NCI-H1105 treated with DMSO at 0.1 percent for 48 hours (cell line): ENCODE measurements at regions not wholly inside any gene's neighbourhood (a gene's known extent, or its start where the extent isn't known, plus 50 kb on each side); places are given as distances from the start of the nearest gene placed in this dataset.
"Not testable (repeated sequence)": the region's sequence is repeated elsewhere in the genome, so short reads cannot be mapped to it uniquely, and the experiment has no call there.

Experiments
- DNase-seq: peaks from one replicate; lab custom pipeline; 2025; lab: John Stamatoyannopoulos, UW

DNA sequence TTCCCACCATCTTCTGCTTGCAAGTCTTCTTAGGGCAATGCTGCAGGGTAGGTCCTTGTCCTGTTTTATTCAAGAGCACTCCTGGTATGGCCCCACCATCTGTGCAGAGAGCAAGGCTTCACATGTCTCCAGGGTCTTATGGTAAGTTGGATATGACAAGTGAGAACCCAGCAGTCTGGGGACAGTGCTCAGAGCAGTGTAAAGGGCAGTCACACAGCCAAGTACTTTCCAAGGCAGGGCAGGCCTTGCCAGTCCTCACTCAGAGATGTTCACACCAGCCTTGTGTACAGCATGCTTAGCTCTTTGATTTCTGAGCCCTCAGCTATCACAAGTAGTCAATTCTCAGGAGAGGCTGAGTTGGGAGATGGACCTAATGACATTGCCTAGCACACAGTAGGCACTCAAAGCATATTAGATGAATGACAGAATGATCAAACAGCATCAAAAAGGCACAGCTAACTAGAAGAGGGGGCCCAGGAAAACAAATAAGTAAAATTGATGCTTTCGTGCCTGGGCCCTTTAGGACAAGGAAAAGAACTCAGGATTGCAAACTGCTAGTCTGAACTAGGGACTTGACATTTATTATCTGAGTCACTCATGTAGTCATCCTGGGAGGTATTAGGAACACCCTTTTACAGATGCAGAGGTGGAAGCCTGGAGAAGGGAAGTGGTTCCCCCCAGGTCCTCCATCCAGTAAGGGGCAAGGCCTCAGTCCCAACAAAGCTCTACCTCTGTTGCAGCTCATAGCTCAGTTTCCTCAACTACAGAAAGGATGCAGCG is 86.7 kb upstream of the CTAGE1 start:
- no peak for DNase-seq

DNA sequence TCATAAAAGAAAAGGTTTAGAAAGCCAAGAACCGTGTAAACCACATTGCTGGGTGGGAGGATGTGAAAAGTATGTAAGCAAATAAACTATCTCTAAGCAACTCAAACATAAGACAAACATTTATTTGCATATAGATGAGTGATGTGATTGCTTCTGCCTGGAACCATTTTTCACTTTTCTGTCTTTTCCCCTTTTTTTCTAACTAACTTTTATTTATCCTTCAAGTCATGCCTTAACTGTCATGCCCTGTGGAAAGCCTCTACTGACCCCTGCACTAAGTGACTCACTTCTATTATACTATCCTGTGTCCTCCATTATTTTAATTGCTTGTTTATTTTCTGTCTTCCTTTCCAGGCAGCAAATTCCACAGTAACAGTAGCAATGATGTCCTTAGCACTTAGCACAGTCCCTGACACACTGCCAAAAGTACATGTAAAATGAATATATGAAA is 87.5 kb upstream of the CTAGE1 start:
- DNase-seq = no peak

DNA sequence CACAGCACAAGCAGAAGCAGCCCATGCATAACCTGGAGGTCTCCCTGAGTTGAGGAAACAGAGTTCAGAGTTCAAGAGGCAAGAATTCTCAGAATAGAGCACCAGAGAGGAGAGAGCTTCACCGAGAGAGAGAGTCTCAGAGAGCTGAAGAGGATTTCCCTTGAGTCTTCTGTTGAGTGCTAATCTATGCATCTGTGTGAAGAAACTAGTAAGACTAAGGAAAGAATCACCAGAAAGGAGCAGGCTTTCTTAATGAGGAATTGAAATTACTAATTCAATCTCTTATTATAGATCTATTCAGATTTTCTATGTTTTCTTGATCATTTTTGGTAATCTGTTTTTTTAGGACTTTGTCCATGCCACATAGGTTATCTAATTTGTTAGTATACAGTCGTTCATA is 89.3 kb upstream of the CTAGE1 start:
- no peak for DNase-seq

DNA sequence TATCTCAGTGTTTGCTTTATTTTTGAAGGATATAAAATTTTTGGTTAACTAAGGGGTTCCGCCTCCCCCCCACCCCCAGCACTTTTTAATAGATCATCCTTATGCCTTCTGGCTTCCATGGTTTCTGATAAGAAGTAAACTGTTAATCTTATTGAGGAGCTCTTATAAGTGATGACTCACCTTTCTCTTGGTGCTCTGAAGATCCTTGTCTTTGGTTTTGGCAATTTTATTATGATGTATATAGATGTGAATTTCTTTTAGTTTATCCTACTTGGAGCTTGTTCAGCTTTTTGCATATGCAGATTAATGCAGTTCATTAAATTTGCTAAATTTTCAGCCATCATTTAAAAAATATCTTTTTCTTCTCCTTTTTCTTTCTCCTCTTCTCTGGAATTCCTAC is 91.7 kb upstream of the CTAGE1 start:
- DNase-seq = no peak

DNA sequence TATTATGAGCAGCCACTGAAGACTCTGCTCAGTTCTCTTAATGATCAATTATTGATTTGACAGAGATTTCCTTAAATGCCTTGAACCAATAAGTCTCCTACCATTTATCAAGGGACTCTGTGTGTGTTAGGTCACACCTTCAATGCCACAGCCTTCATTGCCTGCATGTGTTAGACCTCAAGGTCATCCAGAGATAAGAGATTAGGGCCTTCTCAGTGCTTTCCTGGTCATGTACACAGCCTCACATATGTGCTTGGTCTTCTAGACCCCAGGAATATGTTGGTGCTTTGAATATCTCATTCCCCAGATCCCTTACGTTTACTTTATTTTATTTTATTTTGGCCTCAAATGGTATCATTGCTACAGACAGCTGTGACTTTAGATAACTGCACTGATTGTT is 93.0 kb upstream of the CTAGE1 start:
- DNase-seq = no peak

DNA sequence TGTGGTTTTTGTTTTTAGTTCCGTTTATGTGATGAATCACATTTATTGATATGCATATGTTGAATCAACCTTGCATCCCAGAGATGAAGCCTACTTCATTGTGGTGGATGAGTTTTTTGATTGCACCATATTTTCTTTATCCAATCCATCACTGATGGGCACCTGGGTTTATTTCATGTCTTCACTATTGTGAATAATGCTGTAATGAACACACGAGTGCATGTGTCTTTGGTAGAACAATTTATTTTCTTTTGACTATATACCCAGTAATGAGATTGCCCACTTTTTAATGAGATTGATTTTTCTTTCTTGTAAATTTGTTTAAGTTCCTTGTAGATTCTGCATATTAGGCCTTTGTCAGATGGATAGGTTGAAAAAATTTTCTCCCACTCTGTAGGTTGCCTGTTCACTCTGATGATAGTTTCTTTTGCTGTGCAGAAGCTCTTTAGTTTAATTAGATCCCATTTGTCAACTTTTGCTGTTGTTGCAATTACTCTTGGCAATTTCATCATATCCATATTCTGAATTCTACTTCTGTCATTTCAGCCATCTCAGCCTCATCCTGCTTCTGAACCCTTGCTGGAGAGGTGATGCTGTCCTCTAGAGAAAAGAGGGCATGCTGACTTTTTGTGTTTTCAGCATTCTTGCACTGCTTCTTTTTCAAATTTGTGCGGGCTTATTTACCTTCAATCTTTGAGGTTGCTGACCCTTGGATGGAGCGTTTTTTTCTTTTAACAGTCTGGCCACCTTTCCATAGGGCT is 96.2 kb upstream of the CTAGE1 start:
- no peak for DNase-seq

DNA sequence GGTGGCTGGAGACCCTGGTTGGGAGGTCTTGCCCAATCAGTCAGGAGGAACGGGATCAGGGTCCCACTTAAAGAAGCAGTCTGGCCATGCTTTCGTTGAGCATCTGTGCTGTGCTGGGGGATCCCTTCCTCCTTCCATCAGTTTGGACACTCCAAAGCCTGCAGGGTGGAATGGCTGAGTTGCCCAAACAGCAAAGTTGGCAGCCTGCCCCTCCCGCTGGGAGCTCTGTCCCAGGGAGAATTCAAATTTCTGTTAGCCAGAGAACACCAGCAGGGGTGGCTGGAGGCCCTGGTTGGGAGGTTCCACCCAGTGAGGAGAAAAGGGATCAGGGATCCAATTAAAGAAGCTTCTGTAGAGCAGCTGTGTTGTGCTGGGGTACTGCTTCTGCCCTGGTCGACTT is 96.9 kb upstream of the CTAGE1 start:
- DNase-seq = no peak

DNA sequence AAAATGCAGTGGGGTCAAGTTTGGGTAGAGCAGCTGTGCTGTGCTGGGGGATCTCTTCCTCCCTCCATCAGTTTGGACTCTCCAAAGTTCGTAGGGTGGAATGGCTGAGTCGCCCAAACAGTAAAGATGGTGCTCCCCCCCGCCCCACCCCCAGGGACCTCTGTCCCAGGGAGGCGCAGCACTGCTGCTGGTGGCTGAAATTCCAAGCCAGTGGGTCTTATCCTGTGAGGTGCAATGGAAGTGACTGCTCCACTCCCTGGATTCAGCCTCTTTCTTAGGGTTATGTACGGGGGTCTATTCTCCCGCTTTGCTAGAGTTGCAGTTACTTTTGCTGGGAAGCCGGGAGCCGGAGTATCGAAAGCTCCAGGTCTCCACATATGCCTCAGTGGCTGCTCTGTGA is 97.5 kb upstream of the CTAGE1 start:
- DNase-seq = no peak

DNA sequence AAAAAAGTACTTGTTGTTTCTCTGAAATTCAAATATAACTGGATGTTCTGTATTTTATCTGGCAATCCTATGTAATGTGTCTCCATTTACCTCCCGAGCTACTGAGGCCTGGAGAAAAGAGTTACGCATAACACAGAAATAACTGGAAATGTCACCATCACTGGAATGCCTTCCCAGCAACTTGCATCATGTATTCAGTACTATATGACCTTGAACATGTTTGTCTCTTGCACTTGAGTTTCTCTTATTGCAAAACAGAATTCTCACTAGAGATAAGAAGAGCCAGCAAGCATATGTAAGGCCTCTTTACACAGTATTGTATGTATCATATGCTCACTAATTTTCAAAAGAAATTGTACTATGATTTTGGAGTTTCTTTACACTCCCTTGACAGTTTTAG is 99.6 kb upstream of the CTAGE1 start:
- DNase-seq = no peak

DNA sequence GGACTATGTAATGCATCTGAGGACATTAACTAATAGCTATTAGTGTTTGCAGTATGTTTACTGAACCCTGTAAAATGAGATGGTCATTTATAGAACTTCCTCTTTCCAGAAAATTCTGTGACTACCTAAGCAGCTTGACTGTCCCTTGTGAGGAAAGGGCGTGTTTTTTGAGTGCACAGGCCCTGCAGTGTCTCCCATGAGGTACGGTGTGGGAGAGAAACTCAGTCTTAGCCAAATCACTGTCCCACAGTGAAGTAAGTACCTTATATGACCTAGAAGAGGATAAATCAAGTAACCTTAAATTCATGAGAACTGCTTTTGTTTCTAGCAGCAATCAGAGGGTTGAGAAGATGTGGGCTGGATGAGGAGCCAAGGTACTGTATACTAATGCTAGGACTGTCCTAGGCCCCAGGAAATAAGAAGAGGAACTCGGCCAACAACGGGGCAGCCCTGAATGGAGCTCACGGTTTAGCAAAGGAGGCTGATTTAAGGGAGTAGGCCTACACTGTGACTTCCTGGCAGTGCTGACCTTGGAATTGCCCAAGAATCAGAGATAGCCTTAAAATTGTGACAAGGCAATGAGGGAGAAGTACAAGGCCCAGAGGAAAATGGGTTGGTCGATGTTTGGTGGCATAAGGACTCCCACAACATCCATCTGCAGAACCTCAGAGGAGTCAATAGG is 103.5 kb upstream of the CTAGE1 start:
- DNase-seq = no peak

DNA sequence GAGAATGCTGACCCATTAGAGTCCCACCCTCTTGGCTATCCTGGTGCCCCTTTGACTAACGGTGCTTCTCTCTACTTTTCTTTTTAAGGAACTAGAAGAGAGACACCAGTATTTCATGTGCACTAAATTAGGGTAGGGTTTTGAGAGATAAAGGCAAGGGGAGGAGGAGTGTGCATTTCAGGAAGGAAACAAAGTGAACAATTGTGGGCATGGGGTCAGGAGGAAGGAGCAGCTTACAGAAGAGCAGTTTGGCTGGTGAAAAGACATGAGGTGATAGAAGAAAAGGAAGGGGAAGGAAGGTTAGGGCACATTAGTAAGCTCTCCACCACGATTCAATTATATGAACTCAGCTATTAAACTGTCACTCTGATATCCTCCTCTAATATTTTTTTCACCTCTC is 105.8 kb upstream of the CTAGE1 start:
- no peak for DNase-seq

DNA sequence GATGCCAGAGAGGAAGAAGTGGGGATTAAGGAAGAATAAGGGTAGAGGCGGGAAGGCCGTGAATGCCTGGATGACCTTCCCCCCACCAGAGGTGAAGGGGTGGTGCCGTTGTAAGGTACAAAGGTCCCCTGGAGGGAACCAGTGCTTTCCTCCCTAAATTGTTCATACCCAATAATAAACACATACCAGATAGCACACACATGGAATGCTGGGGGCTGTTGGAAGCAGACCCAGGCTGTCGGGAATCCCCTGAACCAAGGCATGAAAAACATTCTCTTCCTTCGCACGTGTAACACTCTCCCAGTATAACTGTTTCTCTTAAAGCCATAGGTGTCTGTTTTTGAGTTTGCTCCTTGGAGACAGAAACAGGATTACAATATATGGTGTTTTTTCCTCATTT is 107.1 kb upstream of the CTAGE1 start:
- DNase-seq = no peak

DNA sequence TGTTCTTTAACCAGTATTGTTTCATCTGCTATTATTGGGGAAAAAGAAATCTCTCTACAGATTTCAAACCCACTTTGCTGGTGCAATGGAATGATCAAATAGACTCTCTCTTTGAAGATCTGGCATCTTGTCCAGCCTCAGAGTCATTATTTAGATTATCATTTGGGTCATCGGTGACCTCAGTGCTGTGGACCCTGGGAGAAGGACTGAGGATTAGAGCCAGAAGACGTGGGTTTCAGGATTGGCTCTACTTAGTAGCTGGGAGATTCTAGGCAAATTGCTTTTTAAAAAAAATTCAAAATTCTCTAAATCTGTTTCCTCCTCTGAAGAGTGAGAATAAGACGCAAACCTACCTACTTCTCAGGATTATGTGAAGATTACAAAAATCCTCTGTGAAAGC is 107.6 kb upstream of the CTAGE1 start:
- no peak for DNase-seq

DNA sequence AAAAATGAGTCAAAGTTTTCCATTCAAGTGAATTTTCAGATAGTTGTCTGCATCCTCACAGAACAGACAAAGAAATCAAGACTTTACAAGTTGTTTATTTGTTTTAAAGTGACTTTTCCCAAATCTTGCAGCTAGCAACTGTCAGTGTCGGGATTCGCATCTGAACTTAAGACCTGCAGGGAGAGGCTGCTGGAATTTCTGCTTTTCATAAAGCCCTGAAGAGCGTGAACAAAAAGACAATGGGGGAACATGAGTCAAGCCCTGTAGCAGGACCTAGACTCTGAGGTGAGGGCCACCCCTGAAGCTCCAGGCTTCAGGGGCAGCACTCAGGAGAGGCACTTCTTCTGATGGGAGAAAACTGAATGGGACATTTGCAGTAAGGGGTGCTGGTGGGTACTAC is 108.2 kb upstream of the CTAGE1 start:
- no peak for DNase-seq

DNA sequence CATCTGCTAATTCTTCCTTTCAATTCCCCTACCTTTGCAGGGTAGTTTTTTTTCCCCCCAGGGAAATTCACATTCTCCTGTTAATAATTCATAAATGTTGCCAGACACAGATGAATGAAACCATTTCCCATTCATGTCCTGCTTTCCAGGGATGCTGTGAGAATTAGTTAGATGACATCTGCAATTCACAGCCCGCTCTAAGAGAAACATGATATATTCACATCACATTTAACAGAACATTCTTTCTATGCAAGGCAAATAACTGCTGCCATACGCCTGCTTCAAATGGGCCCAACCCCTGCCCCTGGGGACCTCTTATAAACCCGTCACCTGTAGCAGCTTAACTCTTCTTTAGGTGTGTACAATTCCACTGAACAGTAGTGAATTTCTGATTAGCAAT is 110.6 kb upstream of the CTAGE1 start:
- DNase-seq = no peak

DNA sequence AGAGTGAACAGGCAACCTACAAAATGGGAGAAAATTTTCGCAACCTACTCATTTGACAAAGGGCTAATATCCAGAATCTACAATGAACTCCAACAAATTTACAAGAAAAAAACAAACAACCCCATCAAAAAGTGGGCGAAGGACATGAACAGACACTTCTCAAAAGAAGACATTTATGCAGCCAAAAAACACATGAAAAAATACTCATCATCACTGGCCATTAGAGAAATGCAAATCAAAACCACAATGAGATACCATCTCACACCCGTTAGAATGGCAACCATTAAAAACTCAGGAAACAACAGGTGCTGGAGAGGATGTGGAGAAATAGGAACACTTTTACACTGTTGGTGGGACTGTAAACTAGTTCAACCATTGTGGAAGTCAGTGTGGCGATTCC is 117.0 kb upstream of the CTAGE1 start:
- DNase-seq = not testable (repeated sequence)

DNA sequence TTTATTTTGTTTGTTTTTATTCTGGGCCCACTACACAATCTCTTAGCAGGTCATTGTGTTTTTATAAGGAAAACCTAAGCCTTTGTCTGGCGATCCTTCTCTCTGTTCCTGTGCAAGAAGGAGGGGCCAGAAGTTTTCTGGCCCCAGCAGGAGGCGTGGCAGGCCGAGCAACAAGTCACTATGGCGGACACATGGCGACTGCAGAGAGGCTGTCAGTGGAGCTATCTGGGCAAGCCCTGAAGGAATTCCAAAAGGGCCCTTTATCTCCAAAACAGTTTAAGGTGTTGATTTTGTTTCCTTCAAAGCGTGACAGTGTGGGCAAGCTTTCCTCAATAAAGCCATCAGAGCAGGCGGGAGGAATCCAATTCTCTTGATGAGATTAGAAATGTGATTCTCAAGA is 118.8 kb upstream of the CTAGE1 start:
- no peak for DNase-seq

DNA sequence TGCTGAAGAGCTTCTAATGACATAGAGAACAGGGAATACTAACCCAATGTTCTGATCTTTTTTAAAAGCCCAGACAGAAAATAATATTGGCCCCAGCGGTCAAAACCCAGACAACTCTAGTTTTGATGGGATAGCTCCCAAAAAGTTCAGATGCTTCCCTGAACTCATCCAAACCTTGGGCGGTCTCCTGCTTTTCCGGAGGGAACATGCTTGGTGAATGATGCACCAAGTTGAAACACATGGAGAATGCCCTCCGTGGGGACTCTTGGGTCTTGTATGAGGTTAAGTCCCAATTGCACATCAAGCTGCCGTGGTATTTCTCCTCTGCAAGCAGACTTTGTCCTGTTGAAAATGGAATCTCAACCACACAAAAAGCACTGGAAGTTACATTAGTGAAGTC is 120.7 kb upstream of the CTAGE1 start:
- DNase-seq = no peak

DNA sequence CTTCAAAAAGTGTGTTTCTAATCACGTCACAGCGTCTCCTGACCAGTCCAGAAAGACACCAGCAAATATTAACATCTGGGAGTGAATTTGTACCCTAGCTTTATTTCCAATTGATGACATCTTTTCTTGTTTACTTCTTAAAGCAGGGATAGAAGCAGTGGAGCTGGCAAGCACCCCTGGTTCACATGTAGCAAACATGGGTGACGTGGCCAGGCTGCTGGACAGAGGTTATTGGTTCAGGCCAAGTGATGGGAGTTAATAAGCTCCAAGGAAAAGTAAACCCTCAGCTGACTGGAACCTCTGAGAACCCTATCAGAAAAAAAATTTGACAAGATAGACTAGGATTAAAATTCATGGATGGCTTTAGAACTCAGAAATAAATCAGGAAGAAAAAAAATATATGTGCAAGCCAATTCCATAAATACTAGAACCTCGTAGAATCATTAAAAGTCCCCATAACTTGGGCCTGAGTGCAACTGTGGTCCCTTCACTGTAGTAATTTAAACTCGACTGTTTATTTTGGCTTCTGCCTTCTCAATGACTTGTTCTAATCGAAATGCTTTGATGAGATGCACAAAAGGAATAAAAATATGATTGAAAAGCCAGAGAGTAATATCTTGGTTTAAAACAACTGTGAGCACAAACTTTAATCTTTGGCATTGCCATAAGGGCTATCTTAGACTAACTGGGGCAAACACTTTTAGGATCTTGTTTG is 121.5 kb upstream of the CTAGE1 start:
- no peak for DNase-seq

DNA sequence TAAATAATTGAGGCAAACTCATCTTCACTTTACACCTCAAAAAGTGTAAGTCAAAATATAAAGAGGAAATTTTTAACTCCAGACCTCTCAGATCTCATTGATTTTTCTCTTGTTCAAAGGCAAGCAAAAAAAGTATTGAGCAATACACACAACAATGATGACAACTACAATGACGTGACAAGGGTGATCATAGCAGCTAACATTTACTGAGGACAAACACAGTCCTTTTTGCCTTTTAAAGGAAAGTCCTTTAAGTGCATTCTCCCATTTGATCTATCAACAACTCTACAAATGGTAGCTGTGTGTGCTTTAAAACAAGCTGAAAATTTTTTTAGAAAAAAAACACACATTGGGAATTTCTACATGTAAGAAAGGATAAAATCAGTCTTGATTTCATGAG is 123.5 kb upstream of the CTAGE1 start:
- no peak for DNase-seq

DNA sequence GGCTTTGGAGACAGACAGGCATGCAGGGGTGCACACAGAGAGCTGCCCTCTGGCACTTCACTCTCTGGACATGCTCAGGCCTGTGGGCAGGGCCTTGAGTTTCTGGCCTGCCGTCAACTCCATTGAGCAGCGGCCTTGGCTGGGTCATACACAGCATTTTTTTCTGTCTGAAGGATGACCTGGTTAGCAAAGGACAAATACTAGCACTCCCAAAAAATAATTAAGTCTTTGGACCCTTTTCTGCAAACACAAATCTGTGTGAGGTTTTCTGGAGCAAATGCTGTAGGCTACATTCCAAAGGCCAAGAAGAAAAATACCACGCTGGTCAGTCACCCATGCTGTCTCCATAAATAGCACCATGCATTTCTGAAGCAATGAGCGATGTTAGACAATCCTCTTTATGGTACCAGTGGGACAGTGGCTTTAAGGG is 124.7 kb upstream of the CTAGE1 start:
- no peak for DNase-seq

DNA sequence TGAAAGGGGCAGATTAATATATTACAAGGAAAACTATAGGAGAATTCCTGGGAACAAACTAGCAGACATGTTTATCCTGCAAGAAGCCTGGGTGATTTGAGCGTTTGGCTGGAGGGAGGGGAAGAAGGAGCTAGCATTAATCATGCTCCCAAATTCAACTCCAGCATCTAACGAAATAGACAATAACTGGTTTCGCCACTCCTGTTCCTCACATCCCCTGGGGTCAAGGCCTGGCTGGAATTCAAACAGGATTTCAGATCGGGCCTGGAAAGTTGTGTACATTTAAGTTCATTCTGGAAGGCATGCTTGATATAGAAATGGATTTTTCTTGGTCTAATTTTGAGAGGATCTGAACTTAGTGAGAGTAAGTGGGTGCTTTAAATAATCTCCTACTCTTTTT is 126.1 kb upstream of the CTAGE1 start:
- DNase-seq = no peak
